ENCODE measurements at regions not wholly inside any gene's neighbourhood (a gene's known extent, or its start where the extent isn't known, plus 50 kb on each side); places are given as distances from the start of the nearest gene placed in this dataset.

DNA sequence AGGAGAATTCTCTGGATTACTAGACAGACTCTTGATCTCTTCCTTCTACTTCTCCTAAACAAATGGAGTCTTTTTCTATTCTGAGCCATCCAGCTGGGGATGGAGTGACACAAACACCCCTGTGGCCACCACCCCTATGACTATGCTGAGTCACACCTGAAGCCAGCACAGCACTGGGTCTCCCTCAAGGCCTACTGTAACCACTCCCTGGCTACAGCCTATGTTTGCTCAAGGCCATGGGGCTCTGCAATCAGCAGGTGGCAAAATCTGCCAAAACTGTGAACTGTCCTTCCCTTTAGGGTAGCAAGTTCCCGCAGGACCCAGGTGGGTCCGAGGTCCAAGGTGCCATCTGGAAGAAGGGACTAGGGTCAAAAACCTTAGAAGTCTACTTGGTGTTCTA lies 132.3 kb downstream of the TINAG start:
- TF ChIP-seq, protein P1, sequence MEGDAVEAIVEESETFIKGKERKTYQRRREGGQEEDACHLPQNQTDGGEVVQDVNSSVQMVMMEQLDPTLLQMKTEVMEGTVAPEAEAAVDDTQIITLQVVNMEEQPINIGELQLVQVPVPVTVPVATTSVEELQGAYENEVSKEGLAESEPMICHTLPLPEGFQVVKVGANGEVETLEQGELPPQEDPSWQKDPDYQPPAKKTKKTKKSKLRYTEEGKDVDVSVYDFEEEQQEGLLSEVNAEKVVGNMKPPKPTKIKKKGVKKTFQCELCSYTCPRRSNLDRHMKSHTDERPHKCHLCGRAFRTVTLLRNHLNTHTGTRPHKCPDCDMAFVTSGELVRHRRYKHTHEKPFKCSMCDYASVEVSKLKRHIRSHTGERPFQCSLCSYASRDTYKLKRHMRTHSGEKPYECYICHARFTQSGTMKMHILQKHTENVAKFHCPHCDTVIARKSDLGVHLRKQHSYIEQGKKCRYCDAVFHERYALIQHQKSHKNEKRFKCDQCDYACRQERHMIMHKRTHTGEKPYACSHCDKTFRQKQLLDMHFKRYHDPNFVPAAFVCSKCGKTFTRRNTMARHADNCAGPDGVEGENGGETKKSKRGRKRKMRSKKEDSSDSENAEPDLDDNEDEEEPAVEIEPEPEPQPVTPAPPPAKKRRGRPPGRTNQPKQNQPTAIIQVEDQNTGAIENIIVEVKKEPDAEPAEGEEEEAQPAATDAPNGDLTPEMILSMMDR (IDR thresholded peaks at IDR 0.05; ENCODE audit: low read depth, low read length, missing control alignments) = no peak
- H3K4me3 ChIP-seq (ENCODE audit: low read depth, low read length) = no peak overlapping the region
- in situ Hi-C loops (cut with HindIII; ENCODE audit: low pct_ligation_motif_present, low sequenced_read_pairs) = no loop called here
- no peak for DNase-seq
- H3K36me3 ChIP-seq (replicated peaks) = no peaks in the 10 kb centered on the region
- no peak overlapping the region for H3K27ac ChIP-seq
- no peaks in the 10 kb centered on the region for H3K27me3 ChIP-seq (replicated peaks)

DNA sequence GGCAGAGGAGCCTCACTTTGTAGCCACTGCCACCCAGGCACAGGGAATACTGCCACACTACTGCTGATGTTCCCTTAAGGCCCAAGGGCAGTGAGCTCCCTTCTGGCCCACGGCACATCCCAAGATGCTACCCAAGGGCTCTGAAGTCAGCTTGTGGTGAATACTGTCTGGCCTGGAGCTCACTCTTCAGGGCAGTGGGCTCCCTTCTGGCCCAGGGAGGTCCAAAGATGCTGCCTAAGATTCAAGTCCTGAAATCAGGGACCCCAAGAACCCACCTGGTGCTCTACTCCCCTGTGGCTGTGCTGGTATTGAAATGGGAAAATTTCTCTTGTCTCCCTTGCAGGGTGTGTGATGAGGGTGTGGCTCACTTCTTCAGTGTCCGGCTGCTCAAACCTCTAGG lies 132.8 kb downstream of the TINAG start:
- in situ Hi-C loops (cut with HindIII; ENCODE audit: low pct_ligation_motif_present, low sequenced_read_pairs) = no loop called here
- Histone ChIP-seq H3K4me3 (ENCODE audit: low read depth, low read length) (no peak overlapping the region), H3K27ac (no peak overlapping the region), H3K27me3 (replicated peaks) (no peaks in the 10 kb centered on the region), H3K36me3 (replicated peaks) (no peaks in the 10 kb centered on the region)
- no peak for DNase-seq
- TF ChIP-seq, protein P1 (IDR thresholded peaks at IDR 0.05; ENCODE audit: low read depth, low read length, missing control alignments) = no peak

DNA sequence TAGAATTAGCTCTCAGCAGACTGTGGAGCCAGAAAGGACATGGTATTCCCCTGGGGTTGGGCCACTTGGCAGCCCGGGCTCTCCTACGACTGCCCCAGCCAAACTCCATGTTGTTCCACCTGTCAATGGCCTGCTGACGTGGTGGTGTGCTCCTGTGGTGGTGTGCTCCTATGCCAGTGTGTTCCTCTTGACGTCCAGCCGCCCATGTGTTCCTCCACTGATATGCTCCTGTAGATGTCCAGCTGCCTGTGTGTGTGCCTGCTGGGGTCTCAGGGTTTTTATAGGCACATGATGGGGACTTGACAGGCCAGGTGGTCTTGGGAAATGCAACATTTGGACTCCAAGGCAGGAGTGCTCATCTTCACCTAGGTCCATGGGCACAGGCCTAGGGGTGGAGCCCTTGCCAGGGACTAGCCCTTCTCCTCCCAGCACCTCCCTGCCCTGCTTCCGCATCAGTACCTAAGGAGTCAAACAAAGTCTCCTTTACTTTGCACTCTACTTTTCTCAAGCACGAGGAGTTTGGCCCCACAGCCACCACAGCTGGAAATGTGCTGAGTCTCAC lies 133.5 kb downstream of the TINAG start:
- Histone ChIP-seq H3K36me3 (replicated peaks) (no peaks in the 10 kb centered on the region), H3K4me3 (ENCODE audit: low read depth, low read length) (no peak overlapping the region), H3K27me3 (replicated peaks) (no peaks in the 10 kb centered on the region), H3K27ac (no peak overlapping the region)
- in situ Hi-C loops (cut with HindIII; ENCODE audit: low pct_ligation_motif_present, low sequenced_read_pairs) = no loop called here
- TF ChIP-seq, protein P1 (IDR thresholded peaks at IDR 0.05; ENCODE audit: low read depth, low read length, missing control alignments) = no peak
- DNase-seq = no peak

DNA sequence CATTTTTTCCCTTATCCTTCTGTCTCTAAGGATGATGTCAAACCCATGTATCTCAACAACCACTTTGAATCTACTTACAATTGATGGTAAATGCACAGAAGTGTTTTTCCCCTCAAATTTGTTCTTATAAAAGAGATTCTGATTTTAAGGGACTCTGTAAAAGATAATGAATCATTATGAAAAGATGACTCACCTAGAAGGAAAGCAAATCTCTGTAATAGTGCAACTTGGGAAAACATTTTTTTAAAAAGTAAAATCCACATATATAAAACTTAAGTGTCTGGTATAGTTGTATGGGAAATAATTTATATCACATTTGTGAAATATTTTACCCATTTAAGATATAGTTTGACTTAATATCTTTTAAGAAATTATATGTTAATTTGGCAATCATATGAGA lies 137.0 kb downstream of the TINAG start:
- no peak for DNase-seq
- no peak overlapping the region for H3K4me3 ChIP-seq (ENCODE audit: low read depth, low read length)
- TF ChIP-seq, protein P1 (IDR thresholded peaks at IDR 0.05; ENCODE audit: low read depth, low read length, missing control alignments) = no peak
- in situ Hi-C loops (cut with HindIII; ENCODE audit: low pct_ligation_motif_present, low sequenced_read_pairs) = no loop called here
- no peaks in the 10 kb centered on the region for H3K27me3 ChIP-seq (replicated peaks)
- no peaks in the 10 kb centered on the region for H3K36me3 ChIP-seq (replicated peaks)
- H3K27ac ChIP-seq = no peak overlapping the region

DNA sequence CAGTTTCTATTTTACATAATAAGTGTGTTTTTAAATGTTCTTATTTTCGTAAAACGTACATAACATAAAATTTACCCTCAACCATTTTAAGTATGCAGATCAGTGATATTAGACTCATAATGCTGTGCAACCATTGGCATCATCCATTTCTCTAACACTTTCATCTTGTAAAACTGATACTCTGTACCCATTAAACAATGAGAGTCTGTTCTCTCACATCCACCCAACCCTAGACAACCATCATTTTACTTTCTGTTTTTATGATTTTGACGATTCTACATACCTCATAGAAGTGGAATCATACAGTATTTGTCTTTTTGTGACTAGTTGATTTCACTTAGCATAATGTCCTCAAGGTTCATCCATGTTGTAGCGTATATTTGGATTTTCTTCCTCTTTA lies 140.4 kb downstream of the TINAG start:
- in situ Hi-C loops (cut with HindIII; ENCODE audit: low pct_ligation_motif_present, low sequenced_read_pairs) = no loop called here
- H3K27me3 ChIP-seq (replicated peaks) = no peaks in the 10 kb centered on the region
- TF ChIP-seq, protein P1 (IDR thresholded peaks at IDR 0.05; ENCODE audit: low read depth, low read length, missing control alignments) = no peak

DNA sequence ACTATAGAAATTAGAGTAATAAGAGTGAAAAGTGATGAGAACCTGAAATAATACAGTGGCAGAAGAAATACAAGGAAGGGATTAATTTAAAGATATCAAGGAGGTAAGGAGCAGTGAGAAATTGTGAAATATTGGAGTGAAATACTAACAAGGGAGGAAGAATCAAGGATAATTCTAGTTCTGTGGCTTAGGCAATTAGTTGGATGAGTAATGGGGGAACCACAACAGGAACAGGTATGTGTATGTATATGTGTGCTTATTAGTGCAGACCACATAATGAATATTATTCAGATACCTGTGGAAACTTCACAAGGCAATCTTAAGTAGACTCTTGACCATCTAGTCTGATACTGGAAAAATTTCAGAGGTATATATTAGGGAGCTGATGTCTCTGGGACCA lies 143.3 kb downstream of the TINAG start:
- Histone ChIP-seq H3K27me3 (replicated peaks) (no peaks in the 10 kb centered on the region), H3K36me3 (replicated peaks) (no peaks in the 10 kb centered on the region), H3K4me3 (ENCODE audit: low read depth, low read length) (no peak overlapping the region), H3K27ac (no peak overlapping the region)
- DNase-seq = no peak
- TF ChIP-seq, protein P1 (IDR thresholded peaks at IDR 0.05; ENCODE audit: low read depth, low read length, missing control alignments) = no peak
- in situ Hi-C loops (cut with HindIII; ENCODE audit: low pct_ligation_motif_present, low sequenced_read_pairs) = no loop called here

More for the DNA sequence above, 140.4 kb downstream of the TINAG start:
- H3K4me3 ChIP-seq (ENCODE audit: low read depth, low read length) = no peak overlapping the region
- no peak for DNase-seq
- no peak overlapping the region for H3K27ac ChIP-seq
- H3K36me3 ChIP-seq (replicated peaks) = no peaks in the 10 kb centered on the region

Data from brain microvascular endothelial cell (primary cell).